HS-5 (cell line): ENCODE measurements at regions not wholly inside any gene's neighbourhood (a gene's known extent, or its start where the extent isn't known, plus 50 kb on each side); places are given as distances from the start of the nearest gene placed in this dataset.

Experiments
- DNase-seq: peaks from one replicate; pipeline ENCODE4 v3.0.0-alpha.2; 2012; ENCODE audit warnings: low read depth

DNA sequence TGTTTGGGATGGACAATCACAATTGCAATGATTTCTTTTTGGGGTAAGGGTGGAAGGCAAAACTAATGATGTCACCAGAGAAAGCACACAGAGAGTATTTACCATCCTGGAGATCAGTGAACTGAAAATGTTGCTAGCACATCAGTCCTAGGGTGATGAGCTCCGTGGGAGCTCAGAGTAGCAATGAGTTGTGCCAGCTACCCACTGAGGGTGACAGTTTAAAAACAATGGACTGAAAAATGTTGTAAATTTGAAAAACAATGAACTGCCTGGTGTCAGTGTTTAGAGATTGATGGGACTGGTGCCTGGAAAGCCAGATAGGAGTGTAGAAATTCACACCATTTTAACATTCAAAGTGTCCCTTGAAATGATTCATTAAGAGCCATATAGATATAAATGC lies 198.5 kb downstream of the ATP23 start:
- DNase-seq = no peak

DNA sequence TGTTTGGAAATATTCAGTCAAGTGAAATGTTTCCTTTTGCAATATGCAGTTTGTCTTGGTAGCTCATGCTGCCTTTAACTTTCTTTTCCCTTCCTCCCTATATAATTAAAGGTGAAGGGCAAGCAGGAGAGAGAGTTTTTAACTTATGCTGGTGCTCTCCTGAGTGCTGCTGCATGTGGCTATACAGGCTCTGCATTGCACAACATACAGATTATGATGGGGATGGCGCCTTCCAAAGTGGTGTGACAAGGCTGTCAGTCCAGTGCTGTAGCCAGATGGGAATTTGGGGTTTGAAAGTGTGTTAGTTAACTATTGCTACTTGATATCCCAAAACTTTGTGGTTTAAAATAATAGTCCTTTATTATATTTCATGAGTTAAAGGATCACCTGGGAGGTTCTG lies 199.0 kb downstream of the ATP23 start:
- no peak for DNase-seq

DNA sequence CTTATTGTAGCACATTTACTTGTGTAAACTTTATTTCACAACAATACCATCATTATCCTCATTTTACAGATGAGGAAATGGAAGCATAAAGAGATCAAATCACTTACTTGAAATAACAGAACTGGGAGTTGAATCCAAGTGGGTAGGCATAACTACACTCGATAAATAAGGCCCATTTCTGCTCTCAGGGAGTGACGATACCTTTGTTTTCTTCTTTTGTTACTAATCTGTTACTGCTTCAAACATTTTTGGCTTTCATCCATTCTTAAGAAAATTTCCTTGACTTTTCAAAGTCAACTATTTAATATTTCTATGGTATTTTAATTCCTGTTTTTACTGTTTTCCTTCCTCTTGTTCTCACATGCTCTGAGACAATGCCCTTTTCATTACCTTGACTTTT lies 201.6 kb downstream of the ATP23 start:
- no peak for DNase-seq

DNA sequence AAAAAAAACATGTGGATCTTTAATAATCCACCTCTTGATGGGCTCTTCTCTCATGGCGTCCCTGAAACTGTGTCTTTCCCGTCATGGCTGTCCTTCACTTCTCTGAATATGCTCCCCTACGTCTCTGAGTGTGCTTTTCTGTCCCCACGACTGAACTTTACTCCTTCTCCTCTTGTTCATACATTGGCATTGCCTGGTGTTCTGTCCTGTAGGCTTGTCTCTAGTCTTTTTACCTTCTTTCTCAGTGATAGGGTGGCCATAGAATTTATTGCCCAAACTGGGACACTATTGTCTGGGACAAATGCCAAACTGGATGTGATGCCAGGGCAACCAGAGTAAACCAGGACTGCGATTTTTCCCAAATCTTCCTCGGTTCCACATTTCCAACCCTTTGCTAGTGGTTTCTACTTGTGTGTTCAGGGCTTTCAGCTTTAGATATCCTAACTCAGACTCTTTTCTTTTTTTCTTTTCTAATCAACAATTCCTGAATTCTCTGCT lies 202.2 kb downstream of the ATP23 start:
- DNase-seq = no peak

DNA sequence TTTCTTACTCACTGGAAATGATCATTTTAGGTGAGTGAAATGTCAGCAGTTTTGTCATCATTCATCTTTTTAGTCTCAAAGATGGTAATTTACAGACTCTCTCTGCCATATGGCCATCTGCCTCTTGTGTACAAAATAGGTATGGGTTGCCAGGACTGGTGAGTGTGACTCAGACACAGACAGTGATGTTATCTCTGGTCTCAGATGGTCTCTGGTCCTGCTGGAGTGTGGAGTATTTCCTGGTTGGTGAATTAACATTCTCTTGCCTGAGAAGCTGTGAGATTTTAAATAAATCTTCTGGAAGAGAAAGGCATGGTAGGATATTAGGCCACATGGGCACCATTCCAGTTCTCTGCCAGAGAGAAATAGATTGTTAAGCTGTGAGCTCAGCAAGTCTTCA lies 207.0 kb downstream of the ATP23 start:
- peak; percentile 44 for DNase-seq

DNA sequence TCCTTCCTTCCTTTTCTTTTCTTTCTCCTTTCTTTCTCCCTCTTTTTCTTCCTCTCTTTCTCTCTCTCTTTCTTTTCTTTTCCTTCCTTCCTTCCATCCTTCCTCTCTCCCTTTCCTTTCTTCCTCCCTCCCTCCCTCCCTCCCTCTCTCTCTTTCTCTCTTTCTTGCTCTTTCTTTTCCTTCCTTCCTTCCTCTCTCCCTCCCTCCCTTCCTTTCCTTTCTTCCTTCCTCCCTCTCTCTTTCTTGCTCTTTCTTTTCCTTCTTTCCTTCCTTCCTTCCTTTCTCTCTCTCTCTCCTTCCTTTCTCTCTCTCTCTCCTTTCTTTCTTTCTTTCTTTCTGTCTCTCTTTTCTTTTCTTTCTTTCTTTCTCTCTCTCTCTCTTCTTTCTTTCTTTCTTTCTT lies 207.6 kb downstream of the ATP23 start:
- no peak for DNase-seq

GRCh38 chr12:58154359-58154758 lies 213.0 kb downstream of the ATP23 start:
- DNase-seq = no peak

DNA sequence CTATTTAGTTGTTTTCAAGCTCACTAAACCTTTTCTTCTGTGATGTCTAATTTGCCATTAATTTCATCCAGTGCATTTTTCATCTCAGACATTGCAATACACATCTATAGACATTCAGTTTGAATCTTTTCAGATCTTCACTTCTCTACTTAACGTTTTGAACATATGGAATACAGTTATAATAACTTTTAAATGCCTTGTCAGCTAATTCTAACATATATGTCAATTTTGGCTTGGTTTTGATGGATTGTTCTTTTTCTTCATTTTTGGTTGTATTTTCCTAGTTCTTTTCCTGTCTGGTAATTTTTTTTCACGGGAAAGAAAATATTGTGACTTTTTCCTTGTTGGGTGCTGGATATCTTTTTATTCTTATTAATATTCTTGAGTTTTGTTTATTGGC lies 215.3 kb downstream of the ATP23 start:
- DNase-seq = no peak

GRCh38 chr12:58159941-58160340 lies 218.6 kb downstream of the ATP23 start:
- DNase-seq = no peak

DNA sequence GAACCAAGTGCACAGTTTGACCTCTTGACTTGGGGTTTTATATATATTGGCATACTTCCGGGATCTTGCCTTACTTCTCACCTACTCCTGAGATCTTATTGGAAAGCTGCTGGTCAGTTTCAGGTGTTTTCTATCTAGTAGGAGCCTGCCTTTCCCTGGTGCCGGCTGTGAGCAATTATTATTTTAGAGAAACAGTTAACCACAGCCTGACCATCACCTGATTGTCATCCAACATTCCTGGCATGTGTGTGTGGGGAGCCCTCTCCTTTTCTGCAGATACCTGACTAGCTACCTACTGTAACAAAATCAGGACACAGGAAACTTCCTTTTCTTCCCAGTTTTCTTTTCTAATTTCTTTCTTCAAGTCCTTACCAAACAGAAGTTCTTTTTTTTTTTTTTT lies 220.4 kb downstream of the ATP23 start:
- DNase-seq = no peak

DNA sequence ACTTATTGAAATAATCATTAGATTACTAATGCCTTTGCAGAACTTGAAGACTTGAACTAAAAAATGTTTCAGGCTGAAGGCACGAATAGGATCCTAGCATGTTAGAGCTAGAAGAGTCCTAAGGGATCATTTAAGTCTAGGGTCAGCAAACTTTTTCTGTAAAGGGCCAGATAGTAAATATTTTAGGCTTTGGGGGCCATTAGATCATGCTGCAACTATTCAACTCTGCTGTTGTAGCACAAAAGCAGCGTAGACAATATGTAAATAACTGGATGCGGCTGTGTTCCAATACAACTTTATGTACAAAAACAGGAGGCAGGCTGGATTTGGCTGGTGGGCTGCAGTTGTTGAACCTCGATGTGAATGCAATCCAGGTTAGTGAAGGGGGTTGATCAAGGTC lies 221.7 kb downstream of the ATP23 start:
- DNase-seq = no peak

DNA sequence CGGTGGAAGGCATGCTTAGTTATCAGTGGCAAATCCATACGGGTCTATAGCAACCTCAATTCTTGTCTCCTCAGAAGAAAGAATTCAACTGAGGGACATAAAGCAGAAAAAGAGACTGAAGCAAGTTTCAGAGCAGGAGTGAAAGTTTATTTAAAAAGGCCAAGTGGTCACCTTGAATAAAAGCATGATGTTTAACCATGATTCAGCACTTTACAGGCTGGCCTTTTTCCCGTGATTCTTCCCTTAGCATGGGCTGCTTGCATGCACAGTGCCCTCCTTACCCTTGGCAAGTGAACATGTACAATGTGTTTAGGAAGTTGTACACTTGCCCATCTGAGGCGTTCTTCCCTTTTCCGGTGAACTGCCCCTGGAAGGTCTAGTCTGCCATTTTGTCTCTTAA lies 225.3 kb downstream of the ATP23 start:
- no peak for DNase-seq

GRCh38 chr12:58167622-58168021 lies 226.3 kb downstream of the ATP23 start:
- no peak for DNase-seq

DNA sequence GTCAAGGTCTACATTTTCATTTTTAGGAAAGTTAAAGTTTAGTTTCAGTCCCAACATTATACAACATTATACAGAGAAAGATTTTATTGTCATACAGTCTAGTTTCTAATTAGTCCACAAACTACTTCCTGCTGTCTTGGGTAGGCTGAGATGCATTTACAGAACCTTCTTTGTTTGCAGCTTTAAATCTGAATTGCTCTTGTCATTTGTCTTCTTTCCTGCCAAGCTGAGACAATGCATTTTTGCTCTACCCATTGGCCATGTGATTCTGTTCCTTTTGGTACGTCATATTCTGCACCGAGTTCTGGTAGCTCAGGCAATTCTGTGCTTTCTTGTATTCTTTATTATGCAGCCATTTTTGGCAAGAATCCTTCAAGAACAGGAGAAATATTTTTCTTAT lies 228.5 kb downstream of the ATP23 start:
- DNase-seq = no peak

DNA sequence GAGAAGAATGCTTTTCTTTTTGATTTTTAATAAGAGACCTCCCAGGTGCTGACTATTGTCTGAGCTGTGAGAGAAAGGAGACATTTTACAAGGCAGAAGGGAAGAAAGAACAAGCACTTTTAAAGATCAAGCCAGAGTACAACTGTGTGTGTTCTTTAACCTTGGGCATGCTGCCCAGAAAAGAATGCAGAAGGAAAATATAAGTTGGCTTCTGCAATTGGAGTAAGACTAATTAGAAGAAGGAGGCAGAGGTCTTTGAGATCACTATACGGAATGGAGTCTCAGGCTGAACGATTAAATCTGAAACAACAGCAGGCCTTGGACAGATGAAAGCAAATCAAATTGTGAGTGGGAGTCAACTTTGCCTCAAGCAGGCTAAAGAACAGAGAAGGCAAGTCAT lies 230.5 kb downstream of the ATP23 start:
- DNase-seq = no peak

DNA sequence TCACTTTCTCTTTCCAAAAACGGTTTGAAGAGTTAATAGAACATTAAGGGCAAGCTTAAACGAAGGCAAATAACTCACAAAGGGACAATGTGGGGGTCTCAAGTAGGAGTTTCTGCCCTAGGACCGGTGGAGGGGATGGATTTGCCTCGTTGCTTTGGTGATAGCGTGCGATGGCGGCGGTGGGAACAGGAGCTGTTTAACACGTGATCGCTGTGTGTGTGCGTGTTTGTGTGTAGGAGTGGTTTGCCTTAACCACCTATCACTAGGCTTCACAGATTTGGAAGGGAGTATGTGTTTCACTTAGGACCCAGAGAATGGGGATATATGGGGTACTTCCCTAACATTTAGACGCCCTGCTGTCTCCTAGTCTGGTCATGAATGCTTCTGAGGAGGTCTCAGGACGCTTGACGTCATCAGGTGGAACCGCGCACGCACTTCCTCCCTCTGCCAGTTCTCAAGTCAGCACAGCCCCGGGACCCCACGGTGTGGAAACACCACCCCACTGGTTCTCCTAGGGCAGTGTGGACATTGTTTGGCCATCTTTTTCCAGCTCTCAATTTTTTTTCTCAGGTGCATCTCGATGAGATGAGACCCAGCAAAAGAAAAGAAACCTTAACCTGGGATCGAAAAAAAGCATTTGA lies 231.2 kb downstream of the ATP23 start:
- DNase-seq = no peak

GRCh38 chr12:58174316-58174715 lies 232.9 kb downstream of the ATP23 start:
- DNase-seq = no peak

DNA sequence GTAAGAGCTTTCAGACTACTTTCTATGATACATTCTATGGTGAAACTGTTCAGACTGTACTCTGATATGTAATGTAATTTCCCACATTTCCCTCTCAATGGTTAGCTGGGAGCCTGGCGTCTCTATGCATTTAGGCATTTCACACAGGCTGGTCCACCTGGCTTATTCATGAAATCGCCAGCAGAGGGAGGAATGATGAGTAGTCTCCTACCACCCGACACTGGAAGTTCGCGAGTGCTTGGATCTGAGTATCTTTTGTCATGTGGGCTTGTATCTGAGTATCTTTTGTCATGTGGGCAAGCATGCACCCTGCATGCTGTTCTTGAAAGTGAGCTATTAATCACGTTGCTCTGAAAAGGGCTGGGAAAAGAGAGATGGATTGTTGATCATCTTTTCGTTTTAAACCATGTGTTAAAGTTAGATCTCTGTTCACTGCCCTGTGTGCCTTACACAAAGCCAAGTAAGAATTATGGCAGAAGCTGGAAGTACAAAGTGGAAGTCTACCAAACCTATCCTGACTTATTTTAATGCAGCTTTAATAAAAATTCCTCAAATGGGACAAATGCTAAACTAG lies 235.0 kb downstream of the ATP23 start:
- peak; percentile 13 for DNase-seq

DNA sequence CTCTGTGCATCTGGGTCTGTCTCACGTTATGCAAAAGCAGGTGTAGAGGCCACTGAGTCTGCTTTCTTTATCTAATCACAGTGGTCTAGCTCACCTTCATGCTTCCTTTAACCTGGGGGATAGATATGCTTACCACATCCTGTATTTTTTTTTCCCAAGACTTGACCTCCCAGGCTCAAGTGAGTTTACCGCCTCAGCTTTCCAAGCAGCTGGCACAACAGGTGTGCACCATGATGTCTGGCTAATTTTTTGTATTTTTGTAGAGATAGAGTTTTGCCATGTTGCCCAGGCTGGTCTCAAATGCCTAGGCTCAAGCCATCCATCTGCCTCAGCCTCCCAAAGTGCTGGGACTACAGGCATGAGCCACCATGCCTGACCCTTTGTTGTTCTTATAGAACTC lies 236.0 kb downstream of the ATP23 start:
- DNase-seq = no peak

DNA sequence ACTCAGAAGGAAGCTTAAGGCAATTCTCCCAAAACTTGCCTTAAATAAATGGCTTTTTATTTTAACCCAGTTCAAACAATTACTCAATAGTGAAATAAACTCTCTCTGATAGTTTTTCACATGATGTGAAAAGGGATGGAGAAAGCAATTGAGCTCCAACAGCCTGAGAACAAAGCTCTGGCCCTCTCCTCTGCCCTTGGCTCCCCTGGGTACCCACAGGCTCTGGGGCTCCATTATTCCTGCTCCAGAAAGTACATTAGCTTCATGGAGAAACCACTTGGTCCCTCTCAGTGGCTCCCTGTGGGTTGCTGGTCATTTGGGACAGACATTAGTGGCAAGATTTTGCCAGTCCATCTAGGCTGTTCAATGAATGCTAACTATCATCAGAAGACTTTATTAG lies 242.8 kb downstream of the ATP23 start:
- DNase-seq = no peak

- DNase-seq = no peak
Observed at GRCh38 chr12:58186401-58186800, 245.0 kb downstream of the ATP23 start.

GRCh38 chr12:58186914-58187313 lies 245.5 kb downstream of the ATP23 start:
- DNase-seq = no peak

DNA sequence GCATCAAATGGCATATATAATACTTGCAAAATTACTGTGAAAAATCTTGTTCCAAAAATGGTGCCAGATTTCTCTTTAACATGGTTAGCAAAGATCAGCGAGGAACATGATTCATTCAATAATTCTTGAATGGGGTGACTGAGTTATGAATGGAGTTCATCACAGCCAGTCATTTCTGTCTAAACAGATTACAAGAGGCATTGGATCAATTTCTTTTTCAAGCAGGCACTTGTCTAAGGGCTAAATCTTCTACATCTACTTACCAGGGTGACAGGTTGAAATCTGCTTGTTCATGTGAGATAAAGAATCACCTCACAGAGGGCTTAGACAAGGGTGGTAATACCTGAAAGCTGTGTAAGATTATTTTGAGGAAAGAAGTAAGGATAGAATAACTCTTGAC lies 247.7 kb downstream of the ATP23 start:
- DNase-seq = no peak

GRCh38 chr12:58189893-58190292 lies 248.5 kb downstream of the ATP23 start:
- no peak for DNase-seq
